GM18909 (cell line): ENCODE measurements at regions not wholly inside any gene's neighbourhood (a gene's known extent, or its start where the extent isn't known, plus 50 kb on each side); places are given as distances from the start of the nearest gene placed in this dataset.
"Not testable (repeated sequence)": the region's sequence is repeated elsewhere in the genome, so short reads cannot be mapped to it uniquely, and the experiment has no call there.

Source experiments
- ATAC-seq: cut with Tn5 transposase; IDR thresholded peaks from one replicate; pipeline ENCODE4 v1.9.1; 2021; ENCODE audit warnings: mild to moderate bottlenecking; ENCODE audit not compliant: unreplicated experiment, poor library complexity

DNA sequence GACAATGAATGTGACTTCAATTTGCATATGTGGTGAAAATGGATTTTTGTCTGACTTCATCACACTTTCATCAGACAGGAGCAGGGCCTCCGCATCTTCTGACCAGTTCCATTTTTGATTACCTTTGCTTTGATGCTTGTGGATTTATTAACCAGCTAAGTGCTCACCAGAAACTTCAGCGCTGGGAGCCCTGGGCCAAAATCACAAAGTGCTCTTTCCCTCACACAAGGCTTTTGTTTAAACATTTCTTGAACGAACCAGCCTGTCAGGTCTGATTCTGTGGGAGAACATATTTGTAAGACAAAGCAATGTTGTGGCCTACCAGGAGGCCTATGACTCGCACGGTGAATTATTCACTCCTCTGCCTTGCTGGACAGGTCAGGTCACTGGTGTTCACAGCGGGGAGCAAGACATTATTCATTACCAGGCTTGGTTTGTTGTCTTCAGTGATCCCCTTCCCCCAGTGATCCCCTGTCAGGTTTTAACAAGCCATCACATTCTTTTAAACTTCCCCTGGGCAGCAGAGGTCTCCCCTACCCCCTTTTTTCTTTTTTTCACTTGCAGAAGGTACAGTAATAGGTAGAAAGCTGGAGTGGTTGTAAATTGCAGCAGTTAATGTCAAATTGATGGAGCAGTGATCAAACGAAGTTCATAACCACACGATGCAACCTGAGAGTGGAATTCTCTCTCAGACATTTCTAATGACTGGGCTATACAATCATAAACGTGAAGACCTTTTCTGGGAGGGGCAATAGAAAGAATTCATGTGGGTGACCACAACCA is 167.5 kb upstream of the PRICKLE1 start:
- ATAC-seq, result peak; percentile 45

- no peak for ATAC-seq
Measured at GRCh38 chr12:42750356-42750755, 160.8 kb upstream of the PRICKLE1 start.

DNA sequence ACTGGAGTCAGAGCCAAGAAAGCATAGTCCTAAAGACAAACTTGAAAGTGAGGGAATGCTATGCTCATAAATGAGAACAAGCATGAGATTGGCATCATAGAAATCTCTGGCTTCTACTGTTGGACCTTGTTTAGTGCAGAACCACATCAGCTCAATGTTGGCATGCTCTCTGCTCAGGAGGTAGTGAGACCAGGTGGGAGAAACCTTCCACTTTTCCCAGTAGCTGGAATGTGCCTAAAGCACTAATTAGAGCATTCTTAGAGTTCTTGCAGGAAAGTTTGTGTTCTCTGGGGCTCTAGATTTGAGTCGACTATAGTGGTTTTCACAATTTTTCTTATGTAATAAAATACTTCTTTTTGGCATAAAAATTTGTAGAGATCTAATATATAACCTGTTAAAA is 159.7 kb upstream of the PRICKLE1 start:
- ATAC-seq, result no peak

- no peak for ATAC-seq
Measured at GRCh38 chr12:42744539-42745182, 155.1 kb upstream of the PRICKLE1 start.

- no peak for ATAC-seq
Measured at GRCh38 chr12:42742716-42743115, 153.2 kb upstream of the PRICKLE1 start.

GRCh38 chr12:42741771-42742510 is 152.4 kb upstream of the PRICKLE1 start:
- no peak for ATAC-seq

- ATAC-seq, result no peak
Measured at GRCh38 chr12:42741091-42741490, 151.5 kb upstream of the PRICKLE1 start.

- ATAC-seq, result no peak
Measured at GRCh38 chr12:42737398-42737797, 147.9 kb upstream of the PRICKLE1 start.

DNA sequence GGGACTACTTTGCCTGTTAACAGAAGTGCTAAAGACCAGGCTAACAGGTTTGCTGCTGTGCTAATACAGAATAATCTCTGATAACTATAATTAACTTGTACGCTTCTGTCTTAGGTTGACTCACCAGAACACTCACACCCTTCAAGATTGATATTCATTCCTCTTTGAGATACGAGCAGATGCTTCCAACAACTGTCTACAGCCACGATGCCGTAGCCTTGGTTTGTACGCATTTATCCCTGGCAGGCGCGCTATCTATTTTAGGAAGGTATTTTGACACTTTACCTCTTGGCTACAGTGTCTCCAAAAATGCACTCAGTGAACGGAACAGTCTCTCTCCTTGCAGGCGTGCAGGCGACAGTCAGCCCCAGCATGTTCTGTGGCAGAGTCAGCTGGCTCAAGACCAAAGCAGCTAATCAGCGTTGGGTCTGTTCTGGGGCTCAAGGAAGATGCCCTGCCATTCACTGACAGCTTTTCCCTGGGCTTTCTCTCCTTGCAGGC is 146.4 kb upstream of the PRICKLE1 start:
- no peak for ATAC-seq

DNA sequence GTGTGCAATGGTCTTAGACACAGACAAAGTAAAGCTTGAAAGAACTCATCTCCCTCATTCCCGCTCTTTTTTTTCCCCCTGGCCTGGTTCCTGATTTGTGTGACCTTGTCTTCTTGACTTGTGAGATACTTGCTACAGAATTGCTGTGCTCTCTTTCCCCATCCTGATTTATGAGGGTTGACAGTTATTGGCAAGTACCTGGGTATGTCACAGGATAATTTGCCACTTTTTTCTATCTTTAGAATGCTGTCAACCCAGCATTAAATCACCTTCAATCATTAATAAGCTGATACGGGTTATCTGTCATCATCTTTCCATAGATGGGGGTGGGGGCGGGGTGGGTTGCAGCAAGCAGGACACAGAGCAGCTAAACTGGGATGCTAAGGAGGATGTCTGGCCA is 144.4 kb upstream of the PRICKLE1 start:
- ATAC-seq, result no peak

GRCh38 chr12:42732908-42733411 is 143.4 kb upstream of the PRICKLE1 start:
- no peak for ATAC-seq

GRCh38 chr12:42730291-42730690 is 140.7 kb upstream of the PRICKLE1 start:
- no peak for ATAC-seq

DNA sequence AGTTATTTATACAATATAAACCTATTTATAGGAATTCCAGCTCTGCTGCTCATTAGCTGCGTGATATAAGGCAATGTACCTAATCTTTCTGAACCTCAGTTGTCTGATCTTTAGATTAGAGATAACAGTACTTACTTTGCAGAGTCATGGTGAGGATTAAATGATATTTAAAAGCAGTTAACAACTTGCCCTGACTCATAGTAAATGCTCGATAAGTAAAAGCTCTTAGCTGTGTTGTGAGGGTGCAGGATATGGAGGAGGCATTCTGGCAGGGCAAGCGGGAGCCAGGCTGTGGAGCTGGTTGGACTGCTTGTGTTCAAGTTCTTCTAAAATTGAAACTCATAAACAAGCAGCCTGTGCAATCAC is 140.0 kb upstream of the PRICKLE1 start:
- ATAC-seq, result no peak

GRCh38 chr12:42728770-42729534 is 139.4 kb upstream of the PRICKLE1 start:
- no peak for ATAC-seq

DNA sequence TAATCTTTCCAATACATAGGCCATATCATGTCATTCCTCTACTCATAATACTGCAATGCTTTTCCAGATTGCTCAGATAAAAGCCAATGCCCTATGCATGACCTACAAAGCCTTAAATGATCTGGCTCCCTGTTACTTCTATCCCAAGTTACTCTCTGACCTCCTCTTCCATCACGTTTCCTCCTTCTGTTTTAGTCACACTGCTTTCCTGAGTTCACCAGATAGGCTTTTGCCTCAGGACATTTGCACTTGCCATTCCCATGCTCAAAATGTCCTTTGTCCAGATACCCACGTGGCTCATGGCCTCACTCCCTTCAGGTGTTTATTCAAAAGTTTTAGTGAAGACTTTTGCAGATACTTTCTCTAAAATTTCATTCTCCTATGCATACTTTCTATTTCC is 138.7 kb upstream of the PRICKLE1 start:
- no peak for ATAC-seq

DNA sequence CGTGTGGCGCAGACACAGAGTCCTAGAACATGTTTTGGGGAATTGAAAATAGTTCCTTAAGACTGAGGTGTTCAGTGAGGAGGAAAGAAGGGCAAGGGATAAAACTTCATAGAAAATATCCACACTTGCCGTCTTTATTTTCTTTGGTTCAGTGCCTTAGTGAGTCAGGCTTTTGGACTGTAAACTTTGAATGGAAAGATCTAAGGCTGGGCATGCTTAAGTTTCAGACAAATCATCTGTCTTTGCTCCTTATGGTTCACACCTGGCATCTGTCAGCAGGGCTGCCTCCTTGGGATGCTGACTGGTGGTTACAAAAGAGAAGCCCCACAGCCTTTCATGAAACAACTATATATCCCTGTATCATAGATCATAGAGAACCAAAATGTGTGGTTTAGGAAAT is 136.3 kb upstream of the PRICKLE1 start:
- no peak for ATAC-seq

- ATAC-seq, result no peak
Measured at GRCh38 chr12:42716491-42716891, 126.9 kb upstream of the PRICKLE1 start.

DNA sequence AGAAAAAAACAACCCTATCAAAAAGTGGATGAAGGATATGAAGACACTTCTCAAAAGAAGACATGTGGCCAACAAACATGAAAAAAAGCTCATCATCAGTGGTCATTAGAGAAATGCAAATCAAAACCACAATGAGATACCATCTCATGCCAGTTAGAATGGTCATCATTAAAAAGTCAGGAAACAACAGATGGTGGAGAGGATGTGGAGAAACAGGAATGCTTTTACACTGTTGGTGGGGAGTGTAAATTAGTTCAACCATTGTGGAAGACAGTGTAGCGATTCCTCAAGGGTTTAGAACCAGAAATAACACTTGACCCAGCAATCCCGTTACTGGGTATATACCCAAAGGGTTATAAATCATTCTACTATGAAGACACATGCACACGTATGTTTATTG is 124.0 kb upstream of the PRICKLE1 start:
- not testable (repeated sequence) for ATAC-seq

- not testable (repeated sequence) for ATAC-seq
Measured at GRCh38 chr12:42708374-42708773, 118.8 kb upstream of the PRICKLE1 start.
